Stimulated activated CD8-positive, alpha-beta memory T cell treated with anti-CD3 and anti-CD28 coated beads, Interleukin-4, amount 100 ng/mL, for 1 hour (primary cell): ENCODE measurements at regions not wholly inside any gene's neighbourhood (a gene's known extent, or its start where the extent isn't known, plus 50 kb on each side); places are given as distances from the start of the nearest gene placed in this dataset.

Source experiments
- DNase-seq, 2 donors: peaks; one replicate each; pipeline ENCODE4 v3.0.0-alpha.2; 2020; ENCODE audit warnings: low read depth in 2 of 2, low spot score in 1 of 2

DNA sequence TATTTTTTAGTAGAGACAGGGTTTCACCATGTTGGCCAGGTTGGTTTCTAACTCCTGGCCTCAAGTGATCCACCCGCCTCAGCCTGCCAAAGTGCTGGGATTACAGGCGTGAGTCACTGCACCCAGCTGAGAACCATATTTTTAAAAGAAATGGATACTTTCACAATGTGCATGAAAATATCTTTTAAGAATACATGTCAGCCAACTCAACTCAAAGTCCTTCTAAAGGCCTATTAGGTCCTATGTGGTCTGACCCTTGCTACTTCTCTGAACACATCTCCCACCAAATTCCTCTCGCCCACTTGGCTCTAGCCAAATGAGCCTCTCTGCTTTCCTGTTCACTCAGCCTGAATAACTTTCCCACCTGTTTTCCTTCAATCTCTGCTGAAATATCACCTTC is 119.6 kb downstream of the MTX2 start:
- no peak for DNase-seq

DNA sequence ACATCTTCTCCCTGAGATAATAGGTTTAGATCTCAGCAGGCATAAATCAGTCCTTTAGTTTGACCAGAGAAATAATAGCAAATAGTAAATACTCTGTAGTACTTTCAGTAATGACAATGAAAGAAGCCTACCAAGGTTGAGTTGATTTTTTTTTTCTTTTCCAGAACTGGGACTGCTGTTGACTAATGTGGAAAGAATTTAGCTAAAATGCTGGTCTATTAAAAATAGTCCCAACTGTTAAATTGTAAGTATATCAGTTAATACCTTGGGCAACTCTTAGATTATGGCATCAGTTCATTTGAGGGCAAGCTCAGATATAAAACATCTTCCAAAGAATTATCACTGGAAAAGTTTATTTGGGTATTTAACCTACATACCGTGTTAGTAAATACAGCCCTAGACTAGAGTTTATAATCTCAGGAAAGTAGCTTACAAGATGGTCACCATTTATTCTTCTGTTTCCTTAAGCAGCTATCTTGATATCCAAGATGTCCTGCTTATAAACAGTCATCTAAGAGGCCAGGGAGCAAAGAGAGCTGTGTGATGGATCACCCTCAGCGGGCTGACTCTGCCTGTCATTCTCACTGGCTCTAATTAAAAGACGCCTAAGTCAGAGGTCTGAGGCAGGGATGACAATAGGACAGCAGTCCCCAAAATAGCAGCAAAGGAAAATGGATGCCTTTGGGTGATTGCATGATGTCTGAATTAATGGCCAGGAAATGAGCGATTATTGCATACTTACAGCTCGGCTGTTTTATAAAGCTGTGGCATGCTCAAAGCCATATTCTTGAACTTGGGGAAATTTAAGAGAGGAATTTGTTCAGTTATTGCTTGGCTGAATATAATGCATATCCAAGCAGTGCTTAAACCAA is 121.3 kb downstream of the MTX2 start:
- no peak for DNase-seq

DNA sequence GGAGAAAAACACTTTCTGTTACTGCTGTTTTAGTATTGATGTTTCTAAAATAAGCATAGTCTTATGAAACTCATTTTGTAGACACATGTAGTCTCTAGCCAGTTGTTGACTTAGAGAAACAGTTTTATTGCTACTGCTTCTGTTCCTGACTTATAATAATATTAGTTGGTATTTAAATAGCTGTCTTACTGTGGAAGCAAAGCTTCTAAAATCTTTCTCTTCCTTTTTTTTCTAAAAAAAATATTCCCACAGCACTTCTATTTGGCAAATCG is 121.8 kb downstream of the MTX2 start:
- DNase-seq = no peak

DNA sequence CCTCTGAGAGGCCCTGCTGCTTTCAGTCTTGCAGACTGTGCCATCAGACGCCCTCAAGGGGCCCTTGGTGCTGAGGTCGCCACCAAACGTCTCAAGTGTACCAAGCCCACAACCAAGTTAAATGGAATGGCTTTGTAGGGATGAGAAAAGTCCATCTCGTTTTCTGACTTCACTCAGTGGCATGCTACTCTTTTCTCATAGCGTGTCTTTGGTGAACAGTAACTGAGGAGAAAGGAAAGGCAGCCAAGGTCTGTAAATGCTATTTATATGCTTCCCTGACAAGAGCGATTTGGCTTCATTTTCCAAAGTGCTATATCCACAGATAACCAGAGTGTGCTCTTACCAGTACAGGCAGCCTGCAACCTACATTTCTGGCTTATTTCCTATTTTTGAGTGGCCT is 123.0 kb downstream of the MTX2 start:
- DNase-seq = no peak

DNA sequence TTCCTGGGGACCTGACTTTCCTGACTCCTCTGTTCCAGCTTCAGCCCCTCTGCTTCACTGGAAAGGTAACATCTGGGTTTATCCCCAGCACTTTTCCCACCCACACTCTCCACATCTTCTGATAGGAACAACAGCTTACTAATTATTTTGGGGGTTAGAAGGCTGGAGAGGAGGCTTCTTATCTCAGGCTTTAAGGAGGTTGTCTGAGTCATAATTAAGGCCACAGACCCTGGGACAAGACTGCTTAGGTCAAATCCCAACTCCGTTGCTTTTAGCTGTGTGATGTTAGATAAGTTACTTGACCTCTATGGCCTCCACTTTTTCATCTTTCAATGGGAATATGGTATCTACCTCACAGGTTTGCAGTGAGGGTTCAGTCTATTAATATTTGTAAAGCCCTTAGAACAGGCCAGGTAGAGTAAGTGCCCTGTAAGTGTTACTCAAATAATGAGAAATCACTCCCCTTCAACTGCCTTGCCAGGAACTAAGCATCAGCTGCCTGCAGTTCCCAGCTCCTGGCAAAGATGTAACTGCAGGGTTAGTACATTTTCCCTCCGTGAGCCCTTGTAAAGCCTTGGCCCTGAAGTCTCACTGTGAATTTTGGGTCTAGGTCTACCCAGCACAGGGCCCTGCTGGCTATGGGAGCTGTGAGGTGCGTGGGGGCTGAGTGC is 123.6 kb downstream of the MTX2 start:
- no peak for DNase-seq

DNA sequence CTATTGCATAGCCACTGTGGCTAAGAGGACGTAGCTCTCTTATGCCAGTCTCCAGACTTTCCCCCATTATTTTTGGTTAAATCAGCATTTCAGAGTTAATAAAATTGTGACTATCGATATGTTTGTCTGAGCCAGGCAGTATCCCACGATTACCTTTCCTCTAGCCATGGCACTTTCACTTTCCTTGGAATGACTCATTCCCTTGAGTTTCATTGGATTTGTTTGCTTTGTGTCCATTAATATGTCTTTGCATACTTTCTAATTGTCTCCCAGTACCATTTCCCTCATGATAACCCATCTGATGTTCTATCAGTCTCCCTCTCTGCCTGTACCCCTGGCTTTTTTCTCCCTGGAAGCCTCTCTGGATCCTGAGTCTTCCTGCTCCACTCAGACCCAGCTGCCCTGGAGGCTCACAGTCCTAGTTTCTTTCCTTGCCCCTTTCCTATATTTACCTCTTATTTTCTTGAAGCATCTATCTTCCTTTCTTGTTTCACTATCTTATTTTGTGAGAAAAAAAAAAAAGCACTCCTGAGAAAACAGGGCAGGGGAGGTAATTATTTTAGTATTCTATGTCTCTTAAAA is 126.1 kb downstream of the MTX2 start:
- no peak for DNase-seq

DNA sequence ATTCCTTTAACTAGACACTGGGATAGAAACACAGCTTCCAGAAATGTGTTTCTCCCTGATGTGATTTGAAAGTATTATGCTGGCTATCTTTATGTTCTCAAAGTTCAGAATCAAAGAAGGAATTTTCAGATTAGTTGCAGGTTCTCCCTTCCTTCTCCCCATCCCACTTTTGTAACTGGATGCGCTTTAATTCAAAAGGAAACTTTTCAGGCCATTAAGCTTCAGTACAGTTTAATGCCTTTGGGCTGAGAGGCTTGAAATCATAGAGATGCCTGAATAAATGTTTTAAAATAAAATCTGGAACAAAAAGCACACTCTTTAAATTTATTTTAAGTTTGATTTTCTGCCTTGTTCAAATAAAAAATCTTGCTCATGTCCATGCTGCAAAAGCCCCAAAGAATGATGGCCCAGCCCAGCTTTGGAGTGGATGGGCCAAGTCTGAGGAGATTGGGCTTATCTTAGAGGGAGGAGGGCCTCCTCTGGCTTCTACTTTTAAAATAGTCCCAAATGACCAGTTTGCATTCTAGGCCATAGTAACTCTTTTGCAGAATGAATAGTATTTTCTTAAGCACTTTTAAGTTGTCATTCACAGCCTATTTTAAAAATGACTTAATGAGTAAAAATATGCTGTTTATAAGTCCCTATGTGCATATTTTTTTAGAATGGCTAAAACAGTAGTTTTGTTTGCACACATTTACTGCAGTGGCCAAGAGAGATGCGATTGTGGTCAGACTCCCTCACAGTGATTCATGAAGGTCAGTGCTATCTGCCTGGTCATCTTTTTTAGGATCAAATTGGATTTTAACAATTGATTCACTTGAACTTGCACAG is 129.2 kb downstream of the MTX2 start:
- DNase-seq = no peak

DNA sequence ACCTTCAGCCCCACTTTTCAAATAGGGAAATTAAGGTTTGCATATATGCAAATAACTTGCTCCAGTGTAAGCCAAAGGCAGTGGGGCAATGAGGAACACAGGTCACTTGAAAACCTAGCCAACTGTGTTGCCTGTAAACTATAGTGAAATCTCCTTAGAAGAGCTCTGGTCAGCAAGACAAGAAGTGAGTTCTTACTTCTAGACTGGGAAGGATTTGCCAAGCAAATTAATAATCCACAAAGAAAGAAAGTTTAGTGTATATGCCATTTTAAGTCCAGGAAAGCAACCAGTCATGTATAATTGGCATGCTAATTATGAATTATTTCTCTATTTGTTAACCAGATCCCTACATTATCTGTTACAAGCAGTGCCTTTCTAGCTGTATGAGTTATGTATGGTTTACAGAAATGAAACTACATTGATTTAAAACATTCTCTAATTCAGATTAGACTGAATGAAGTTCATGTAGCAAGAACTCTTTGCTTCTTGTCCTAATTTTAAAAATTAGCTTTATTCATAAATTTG is 129.9 kb downstream of the MTX2 start:
- no peak for DNase-seq

DNA sequence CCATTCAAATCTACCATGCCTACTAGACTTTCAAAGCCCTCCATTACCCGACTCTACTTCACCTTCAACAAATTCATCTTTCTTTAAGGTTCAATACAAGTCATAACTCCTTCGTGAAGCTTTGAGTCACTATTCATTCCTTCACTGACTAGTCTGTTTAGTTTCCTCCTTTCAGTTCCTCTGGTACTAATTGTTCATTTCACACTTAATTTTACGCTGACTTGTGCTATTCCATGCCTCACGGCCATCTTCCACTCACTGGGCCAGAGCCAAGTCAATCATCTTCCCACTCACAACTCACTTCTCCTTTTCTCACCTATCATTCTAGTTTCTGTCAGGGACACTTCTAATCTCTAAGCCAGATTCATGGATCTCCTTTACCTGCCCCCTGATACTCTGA is 136.2 kb downstream of the MTX2 start:
- DNase-seq = no peak

DNA sequence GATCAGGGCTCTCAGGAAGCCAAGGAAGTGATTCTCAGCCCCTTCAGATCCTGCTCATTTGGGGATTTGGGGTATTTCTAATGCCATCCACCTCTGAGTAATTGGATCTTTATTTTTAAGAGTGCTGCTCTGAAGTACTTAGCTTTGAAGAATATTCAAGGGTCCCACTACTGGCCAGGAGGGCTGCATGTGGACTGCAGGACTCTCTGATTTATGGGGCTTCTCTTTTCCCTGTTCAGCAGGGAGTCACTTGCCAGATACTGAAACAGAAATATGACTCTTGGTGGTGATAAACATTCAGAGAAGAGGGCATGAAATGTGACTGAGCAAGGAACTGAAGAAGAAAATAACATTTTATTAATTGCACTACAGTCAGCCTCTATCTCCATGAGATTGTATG is 138.5 kb downstream of the MTX2 start:
- no peak for DNase-seq

DNA sequence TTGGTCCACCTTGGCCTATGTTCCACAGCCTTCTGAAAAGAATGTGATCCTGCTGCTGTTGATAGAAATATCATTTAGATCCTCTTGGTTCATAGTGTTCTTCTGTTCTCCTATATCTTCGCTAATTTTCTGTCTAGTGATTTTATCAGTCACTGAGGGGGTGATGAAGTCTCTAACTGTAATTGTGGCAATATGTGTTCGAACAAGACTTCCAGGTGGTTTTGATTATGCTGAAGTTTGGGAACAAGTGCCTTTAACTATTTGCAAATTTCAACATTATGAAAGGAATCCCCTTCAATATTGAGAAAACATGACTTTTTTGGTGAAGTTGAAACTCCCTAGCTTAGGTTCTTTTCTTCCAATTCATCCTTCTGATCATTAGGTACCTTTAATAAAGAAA is 140.4 kb downstream of the MTX2 start:
- DNase-seq = no peak

DNA sequence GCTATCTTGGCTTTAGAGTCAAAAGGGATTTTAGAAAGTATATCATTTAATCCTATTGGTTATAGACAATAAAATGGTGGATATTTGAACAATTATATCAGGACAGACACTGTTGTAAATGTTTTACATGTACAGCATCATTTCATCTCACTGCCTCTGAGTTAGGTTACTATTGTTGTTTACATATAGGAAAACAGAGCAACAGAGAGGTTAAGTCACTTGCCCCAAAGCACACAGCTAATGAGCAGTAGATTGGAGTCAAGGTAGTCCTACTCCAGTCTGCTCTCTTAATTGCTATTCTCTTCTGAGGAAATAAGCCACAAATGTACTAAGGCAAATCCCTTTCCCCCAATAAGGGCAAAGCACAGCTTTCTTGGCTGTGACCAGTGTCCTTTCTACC is 142.9 kb downstream of the MTX2 start:
- no peak for DNase-seq

DNA sequence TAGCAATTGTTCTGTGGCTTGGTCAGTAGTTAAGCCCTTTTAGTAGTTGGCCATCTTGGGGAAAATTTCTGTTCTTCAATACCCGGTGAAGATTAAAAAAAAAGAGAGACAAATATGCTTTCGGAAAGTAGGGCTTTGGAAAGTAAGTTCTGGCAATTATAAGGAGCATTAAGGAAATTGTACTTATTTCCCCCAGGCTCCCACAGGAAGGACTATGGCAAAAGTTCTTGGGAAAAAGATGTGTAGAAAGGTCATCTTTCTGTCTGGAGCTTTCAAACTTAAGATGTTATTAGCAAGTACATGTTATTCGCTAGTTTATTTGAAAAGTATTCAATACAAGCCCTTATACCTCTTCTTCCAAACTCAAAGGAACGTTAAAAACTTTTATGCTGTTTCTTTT is 144.5 kb downstream of the MTX2 start:
- DNase-seq = no peak

DNA sequence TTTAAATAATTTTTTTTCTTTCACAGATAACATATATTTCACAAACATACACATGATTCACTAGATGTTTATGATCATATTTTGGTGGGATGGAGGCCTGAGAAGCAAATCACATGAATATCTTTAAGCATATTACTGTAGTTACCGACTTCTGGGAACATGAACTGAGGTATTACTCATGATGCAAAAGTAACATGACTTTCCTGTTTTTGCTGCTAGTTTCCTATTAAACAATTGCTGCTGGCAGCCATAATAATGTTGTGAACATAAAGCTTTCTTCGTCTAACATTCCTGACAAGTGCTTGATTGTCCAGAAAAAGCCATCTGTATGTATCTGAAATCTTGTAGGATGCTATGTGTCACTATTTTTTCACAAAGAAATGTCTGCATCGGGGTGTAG is 145.4 kb downstream of the MTX2 start:
- no peak for DNase-seq

DNA sequence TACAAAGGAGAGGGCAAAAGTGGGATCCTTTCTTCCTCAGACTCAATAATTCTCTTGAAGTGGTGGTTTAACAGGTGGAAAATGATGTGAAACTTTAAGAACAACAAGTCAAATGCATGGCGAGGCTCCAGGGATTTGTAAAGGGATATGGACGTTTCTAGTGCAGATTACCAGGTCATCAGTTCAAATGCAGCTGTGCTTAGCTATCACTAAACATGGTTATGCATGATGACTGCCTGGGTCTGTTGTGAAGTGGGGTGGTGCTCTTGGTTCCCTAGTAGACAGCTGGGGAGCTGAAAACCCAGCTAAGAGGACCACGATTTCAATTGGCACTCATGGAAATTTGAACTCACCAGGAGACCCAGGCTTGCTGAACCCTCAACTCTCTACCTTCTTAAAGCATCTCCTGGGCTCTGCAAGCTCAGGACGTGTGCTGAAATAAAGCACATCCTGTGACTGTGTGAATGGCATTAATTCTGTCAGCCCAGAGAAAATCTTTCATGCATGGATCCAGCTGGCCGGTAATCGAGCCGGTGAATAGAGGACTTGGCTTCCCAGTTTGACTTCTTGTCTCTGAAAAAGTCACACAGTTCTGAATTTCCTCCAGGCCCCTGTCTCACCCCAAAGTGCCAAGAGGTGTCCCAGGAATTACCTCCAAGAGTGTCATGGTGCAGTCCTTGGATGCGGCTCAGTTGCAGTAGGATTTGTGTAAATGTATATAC is 146.1 kb downstream of the MTX2 start:
- no peak for DNase-seq

DNA sequence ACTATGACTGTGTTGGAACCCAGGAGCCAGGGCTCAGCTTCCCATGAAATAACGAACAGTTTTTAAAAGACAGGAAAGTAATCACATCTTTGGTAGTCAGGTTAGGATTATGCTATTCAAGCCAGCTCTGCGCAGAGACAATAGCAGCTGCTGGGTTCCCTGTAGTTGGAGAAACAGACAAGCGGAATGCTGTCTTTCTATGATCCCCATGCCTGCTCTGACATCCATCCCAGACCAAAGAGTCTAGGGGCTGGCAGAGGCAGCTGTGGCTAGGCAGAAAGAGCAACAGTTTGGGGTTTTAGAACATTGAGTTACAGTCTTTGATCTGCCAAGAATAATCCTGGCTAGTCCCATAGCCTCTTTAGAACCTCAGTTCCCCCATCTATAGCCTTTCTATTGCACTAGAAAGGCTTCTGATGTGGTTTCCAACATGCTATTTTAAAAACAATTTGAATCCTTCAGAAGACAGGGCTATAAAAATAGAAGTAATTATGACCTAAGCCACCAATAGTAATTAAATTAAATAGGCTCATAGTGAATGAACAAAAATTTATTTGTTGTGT is 146.8 kb downstream of the MTX2 start:
- DNase-seq = no peak

DNA sequence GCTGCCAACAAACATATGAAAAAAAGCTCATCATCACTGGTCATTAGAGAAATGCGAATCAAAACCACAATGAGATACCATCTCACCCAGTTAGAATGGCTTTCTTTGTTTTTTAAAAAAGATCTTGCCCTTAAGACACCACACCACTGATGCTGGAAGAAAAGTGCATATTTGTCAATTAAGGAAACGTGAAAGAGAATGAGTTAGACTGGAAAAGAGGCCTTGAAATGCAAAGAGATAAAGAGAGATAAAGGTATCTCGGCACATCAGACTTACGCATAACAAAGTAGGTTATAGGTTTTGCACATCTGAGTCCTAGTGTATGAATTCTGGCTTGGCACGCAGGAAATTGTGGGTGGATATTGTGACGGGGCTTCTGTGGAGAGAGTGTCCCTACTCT is 149.5 kb downstream of the MTX2 start:
- no peak for DNase-seq

DNA sequence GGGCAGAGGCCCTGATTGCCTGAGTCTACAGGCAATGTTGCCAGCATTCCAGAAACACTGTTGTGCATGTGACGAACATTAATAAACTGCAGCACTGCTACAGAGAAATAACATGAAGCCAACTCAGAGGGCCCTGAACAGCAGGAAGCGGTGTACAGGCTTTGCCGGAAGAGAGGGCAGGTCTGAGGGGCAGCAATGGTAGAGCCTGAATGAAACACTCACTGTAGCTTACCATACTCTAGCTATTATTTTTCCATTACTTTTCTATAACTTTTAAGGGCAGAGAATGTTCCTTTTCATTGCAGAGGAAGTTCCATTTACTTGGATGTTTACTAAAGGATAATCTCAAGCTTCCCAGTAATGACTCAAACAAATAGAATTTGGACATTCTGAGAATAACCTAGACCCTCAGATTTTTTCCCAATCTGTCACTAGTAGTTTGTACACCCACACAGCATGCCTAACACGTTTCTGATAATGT is 150.4 kb downstream of the MTX2 start:
- no peak for DNase-seq

DNA sequence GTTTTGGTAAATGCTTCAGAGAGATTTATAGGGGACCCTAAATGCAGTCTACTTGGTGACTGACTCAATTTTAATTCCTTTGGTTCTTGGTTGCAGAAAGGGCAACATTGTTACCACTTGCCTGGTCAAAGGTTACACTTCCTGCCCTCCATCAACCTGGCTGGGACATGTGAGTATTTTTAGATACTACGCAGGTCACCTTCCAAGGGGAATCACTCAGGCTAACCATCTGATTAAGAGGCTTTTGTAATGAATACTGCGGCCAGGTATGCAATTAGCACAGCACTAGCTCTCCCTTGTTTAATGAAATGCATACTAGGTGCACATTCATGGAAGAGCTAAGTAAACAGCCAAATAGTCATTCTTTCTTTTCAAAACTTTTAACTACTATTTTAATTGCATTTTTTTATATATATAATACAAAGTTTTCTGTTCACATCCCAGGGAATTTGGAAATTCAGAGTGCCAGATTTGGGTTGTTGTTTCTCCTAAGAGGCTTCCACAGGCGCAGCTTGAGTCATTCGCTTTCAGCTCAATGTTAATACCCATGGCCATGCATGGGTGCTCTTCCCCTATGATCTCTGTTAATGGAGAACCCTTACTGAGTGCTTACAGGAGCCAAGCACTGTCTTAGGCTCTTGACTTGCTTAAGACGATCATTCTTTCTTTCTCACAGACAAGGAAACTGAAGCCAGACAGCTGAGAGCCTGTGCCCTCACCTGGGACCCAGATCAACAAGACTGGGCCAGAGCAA is 152.2 kb downstream of the MTX2 start:
- no peak for DNase-seq

DNA sequence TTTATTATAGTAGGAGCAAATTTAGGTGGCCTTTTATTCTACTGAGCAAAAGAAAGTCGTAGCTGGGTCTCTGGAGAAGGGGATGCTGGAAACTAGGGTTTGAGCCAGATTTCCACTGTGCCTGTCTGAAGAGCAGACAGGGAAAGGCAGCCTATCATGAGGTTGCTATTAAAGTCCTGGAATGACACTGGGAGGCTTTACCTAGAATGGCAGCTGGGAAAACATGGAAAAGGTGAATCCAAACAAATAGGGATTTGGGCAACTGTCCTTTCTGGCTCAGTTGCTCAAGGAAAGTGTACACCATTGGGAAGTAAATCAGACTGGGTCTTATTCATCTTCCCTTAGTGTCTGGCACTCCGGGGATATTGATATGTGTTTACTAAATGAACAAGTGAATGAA is 154.6 kb downstream of the MTX2 start:
- DNase-seq = no peak
